ENCODE measurements at regions not wholly inside any gene's neighbourhood (a gene's known extent, or its start where the extent isn't known, plus 50 kb on each side); places are given as distances from the start of the nearest gene placed in this dataset.

- no peaks in the 10 kb centered on the region for H4K20me1 ChIP-seq (ENCODE audit: control insufficient read depth, insufficient read depth, low read depth, low read length)
- no peak overlapping the region for H3K4me3 ChIP-seq (ENCODE audit: low read length)
- H3K27me3 ChIP-seq (ENCODE audit: control insufficient read depth, low read length): no peaks in the 10 kb centered on the region
- H3K9me3 ChIP-seq (ENCODE audit: control insufficient read depth, insufficient read depth, low read length): no peaks in the 10 kb centered on the region
- no peaks in the 10 kb centered on the region for H3K36me3 ChIP-seq (ENCODE audit: control insufficient read depth, low read length)
- no peak overlapping the region for H3K4me2 ChIP-seq (ENCODE audit: low read length)
- no peak overlapping the region for H3K27ac ChIP-seq (ENCODE audit: low read depth, low read length)
- no peaks in the 10 kb centered on the region for H3F3A ChIP-seq (ENCODE audit: control insufficient read depth, insufficient read depth)
- TF ChIP-seq, protein P1, sequence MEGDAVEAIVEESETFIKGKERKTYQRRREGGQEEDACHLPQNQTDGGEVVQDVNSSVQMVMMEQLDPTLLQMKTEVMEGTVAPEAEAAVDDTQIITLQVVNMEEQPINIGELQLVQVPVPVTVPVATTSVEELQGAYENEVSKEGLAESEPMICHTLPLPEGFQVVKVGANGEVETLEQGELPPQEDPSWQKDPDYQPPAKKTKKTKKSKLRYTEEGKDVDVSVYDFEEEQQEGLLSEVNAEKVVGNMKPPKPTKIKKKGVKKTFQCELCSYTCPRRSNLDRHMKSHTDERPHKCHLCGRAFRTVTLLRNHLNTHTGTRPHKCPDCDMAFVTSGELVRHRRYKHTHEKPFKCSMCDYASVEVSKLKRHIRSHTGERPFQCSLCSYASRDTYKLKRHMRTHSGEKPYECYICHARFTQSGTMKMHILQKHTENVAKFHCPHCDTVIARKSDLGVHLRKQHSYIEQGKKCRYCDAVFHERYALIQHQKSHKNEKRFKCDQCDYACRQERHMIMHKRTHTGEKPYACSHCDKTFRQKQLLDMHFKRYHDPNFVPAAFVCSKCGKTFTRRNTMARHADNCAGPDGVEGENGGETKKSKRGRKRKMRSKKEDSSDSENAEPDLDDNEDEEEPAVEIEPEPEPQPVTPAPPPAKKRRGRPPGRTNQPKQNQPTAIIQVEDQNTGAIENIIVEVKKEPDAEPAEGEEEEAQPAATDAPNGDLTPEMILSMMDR (IDR thresholded peaks at IDR 0.05; ENCODE audit: low read depth, low read length, poor library complexity, severe bottlenecking): no peak
- TF ChIP-seq EZH2phosphoT487 (IDR thresholded peaks at IDR 0.05; ENCODE audit: borderline replicate concordance, low read length): no peak
- H3K79me2 ChIP-seq (ENCODE audit: control insufficient read depth, low read length): no peaks in the 10 kb centered on the region
- no peaks in the 10 kb centered on the region for H3K9me2 ChIP-seq (replicated peaks; ENCODE audit: control insufficient read depth, low read length)
- no peaks in the 10 kb centered on the region for H3K4me1 ChIP-seq (ENCODE audit: control insufficient read depth, low read length)
These were observed 52.3 kb upstream of the SEMA3D start for GRCh38 chr7:85239109-85239508.

DNA sequence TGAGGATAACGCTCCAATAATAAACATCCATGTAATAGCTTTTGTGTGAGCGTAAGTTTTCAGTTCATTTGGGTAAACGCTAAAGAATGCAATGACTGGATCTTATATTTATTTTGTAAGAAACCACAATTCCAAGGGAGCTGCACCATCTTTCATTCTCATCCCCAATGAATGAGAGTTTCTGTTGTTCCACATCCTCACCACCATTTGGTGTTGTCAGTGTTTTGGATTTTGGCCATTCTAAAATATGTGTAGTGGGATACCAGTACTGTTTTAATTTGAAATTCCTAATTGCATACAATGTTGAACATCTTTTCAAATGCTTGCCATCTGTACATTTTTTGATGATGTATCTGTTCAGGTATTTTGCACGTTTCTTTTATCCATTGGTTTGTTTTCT is 50.9 kb upstream of the SEMA3D start:
- TF ChIP-seq, protein P1 (IDR thresholded peaks at IDR 0.05; ENCODE audit: low read depth, low read length, poor library complexity, severe bottlenecking): no peak
- TF ChIP-seq EZH2phosphoT487 (IDR thresholded peaks at IDR 0.05; ENCODE audit: borderline replicate concordance, low read length): no peak
- Histone ChIP-seq H4K20me1 (ENCODE audit: control insufficient read depth, insufficient read depth, low read depth, low read length) (no peaks in the 10 kb centered on the region), H3K79me2 (ENCODE audit: control insufficient read depth, low read length) (no peaks in the 10 kb centered on the region), H3F3A (ENCODE audit: control insufficient read depth, insufficient read depth) (no peaks in the 10 kb centered on the region), H3K9me3 (ENCODE audit: control insufficient read depth, insufficient read depth, low read length) (no peaks in the 10 kb centered on the region), H3K4me2 (ENCODE audit: low read length) (no peak overlapping the region), H3K27me3 (ENCODE audit: control insufficient read depth, low read length) (no peaks in the 10 kb centered on the region), H3K4me1 (ENCODE audit: control insufficient read depth, low read length) (no peaks in the 10 kb centered on the region), H3K27ac (ENCODE audit: low read depth, low read length) (no peak overlapping the region), H3K9me2 (replicated peaks; ENCODE audit: control insufficient read depth, low read length) (no peaks in the 10 kb centered on the region), H3K4me3 (ENCODE audit: low read length) (no peak overlapping the region), H3K36me3 (ENCODE audit: control insufficient read depth, low read length) (no peaks in the 10 kb centered on the region)
